Neural progenitor cell (in vitro differentiated cells): ENCODE measurements at regions not wholly inside any gene's neighbourhood (a gene's known extent, or its start where the extent isn't known, plus 50 kb on each side); places are given as distances from the start of the nearest gene placed in this dataset.

Experiments used
- EZH2 ChIP-seq: fragments of 200-600 bp; sonication (generic); IDR thresholded peaks from 2 replicates; pipeline ENCODE4 v1.6.1; 2017; ENCODE audit warnings: antibody characterized with exemption, mild to moderate bottlenecking, moderate library complexity
- EZH2phosphoT487 ChIP-seq: fragments of 200-600 bp; sonication (generic); IDR thresholded peaks from 2 replicates; pipeline ENCODE4 v1.6.1; 2017; ENCODE audit warnings: antibody characterized with exemption
- TF ChIP-seq, protein P1 (sequence below): fragments of 200-600 bp; sonication (generic); IDR thresholded peaks from 2 replicates; pipeline ENCODE4 v1.5.1; 2017; ENCODE audit warnings: antibody characterized with exemption, mild to moderate bottlenecking

DNA sequence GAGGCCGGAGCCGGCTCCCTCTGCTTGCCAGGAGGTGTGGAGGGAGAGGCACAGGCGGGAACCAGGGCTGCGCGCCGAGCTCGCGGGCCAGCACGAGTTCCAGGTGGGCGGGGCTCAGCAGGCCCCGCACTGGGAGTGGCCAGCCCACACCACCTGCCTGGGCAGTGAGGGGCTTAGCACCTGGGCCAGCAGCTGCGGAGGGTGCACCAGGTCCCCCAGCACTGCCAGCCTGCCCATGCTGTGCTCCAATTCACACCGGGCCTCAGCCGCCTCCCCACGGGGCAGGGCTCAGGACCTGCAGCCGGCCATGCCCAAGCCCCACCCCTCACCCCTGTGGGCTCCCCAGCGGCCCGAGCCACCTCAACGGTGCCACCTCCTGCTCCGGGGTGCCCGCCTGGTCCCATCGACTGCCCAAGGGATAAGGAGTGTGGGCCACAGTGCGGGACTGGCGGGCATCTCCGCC lies 72.4 kb upstream of the PPP2R5C start:
- TF ChIP-seq, protein P1, sequence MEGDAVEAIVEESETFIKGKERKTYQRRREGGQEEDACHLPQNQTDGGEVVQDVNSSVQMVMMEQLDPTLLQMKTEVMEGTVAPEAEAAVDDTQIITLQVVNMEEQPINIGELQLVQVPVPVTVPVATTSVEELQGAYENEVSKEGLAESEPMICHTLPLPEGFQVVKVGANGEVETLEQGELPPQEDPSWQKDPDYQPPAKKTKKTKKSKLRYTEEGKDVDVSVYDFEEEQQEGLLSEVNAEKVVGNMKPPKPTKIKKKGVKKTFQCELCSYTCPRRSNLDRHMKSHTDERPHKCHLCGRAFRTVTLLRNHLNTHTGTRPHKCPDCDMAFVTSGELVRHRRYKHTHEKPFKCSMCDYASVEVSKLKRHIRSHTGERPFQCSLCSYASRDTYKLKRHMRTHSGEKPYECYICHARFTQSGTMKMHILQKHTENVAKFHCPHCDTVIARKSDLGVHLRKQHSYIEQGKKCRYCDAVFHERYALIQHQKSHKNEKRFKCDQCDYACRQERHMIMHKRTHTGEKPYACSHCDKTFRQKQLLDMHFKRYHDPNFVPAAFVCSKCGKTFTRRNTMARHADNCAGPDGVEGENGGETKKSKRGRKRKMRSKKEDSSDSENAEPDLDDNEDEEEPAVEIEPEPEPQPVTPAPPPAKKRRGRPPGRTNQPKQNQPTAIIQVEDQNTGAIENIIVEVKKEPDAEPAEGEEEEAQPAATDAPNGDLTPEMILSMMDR = no peak
- TF ChIP-seq EZH2phosphoT487 = no peak
- TF ChIP-seq EZH2 = no peak
